Caco-2 (cell line): ENCODE measurements at regions not wholly inside any gene's neighbourhood (a gene's known extent, or its start where the extent isn't known, plus 50 kb on each side); places are given as distances from the start of the nearest gene placed in this dataset.

Source experiments
- BruUV-seq: library from RNA; stranded (reverse); fragments of 400-500 nt; replicated peaks from 2 replicates; lab custom pipeline; 2021; lab: Mats Ljungman, UMichigan
- CTCF ChIA-PET: fragments of 300-600 bp; sonication (Branson Sonifier 250); formaldehyde crosslinking; loops from one replicate; lab custom pipeline; 2022; ENCODE audit warnings: antibody characterized with exemption; lab: Charles Lee
- POLR2A ChIA-PET: fragments of 300-600 bp; sonication (Branson Sonifier 250); formaldehyde crosslinking; loops from one replicate; lab custom pipeline; 2022; ENCODE audit warnings: antibody characterized with exemption; lab: Charles Lee
- DNase-seq, 2 experiments: peaks; one replicate each; pipeline versions ENCODE4 v3.0.0 to v3.0.0-alpha.2; 2020 to 2022
- H3K27me3 ChIP-seq: replicated peaks from 2 replicates; pipeline ENCODE4 v1.6.0; 2011; ENCODE audit warnings: low read length; ENCODE audit not compliant: control insufficient read depth, insufficient read depth
- H3K36me3 ChIP-seq: 2 replicates; pipeline ENCODE4 v1.5.1; 2011; ENCODE audit warnings: low read length; ENCODE audit not compliant: control insufficient read depth, insufficient read depth
- H3K4me1 ChIP-seq: fragments of 250-450 bp; sonication (Bioruptor Pico); 2 replicates; pipeline ENCODE4 v1.5.1; 2020; ENCODE audit warnings: mild to moderate bottlenecking
- H3K4me3 ChIP-seq: 2 replicates; pipeline ENCODE4 v1.5.1; 2011; ENCODE audit warnings: low read depth, mild to moderate bottlenecking, control low read depth, low read length
- H3K9me3 ChIP-seq: fragments of 250-450 bp; sonication (Bioruptor Pico); 2 replicates; pipeline ENCODE4 v1.5.1; 2020; ENCODE audit warnings: mild to moderate bottlenecking, moderate library complexity
- H3K27ac Mint-ChIP-seq: one replicate; pipeline ENCODE4 v1.8.0; 2022; ENCODE audit warnings: mixed read lengths; ENCODE audit not compliant: unreplicated experiment
- H3K27me3 Mint-ChIP-seq: one replicate; pipeline ENCODE4 v1.8.0; 2022; ENCODE audit warnings: mixed read lengths; ENCODE audit not compliant: insufficient read depth, unreplicated experiment
- H3K36me3 Mint-ChIP-seq: one replicate; pipeline ENCODE4 v1.8.0; 2022; ENCODE audit warnings: mild to moderate bottlenecking, mixed read lengths; ENCODE audit not compliant: insufficient read depth, unreplicated experiment
- H3K4me1 Mint-ChIP-seq: one replicate; pipeline ENCODE4 v1.8.0; 2022; ENCODE audit warnings: low read depth, mixed read lengths; ENCODE audit not compliant: unreplicated experiment
- H3K4me3 Mint-ChIP-seq: one replicate; pipeline ENCODE4 v1.8.0; 2022; ENCODE audit warnings: mild to moderate bottlenecking, moderate library complexity, mixed read lengths; ENCODE audit not compliant: unreplicated experiment
- H3K9me3 Mint-ChIP-seq: one replicate; pipeline ENCODE4 v1.8.0; 2022; ENCODE audit warnings: mixed read lengths; ENCODE audit not compliant: unreplicated experiment
- CTCF ChIP-seq, 2 experiments: fragments of 200-600 bp in 1 of 2; IDR thresholded peaks; 1 replicate in 1 of 2; 2 replicates in 1 of 2; pipeline versions ENCODE4 v1.5.1 to v1.8.0; 2011 to 2022; ENCODE audit warnings: antibody characterized with exemption in 1 of 2, control low read depth in 1 of 2, inconsistent platforms in 1 of 2, low read depth in 1 of 2, low read length in 1 of 2, mild to moderate bottlenecking in 1 of 2, moderate library complexity in 1 of 2; ENCODE audit not compliant: insufficient read depth in 1 of 2, severe bottlenecking in 1 of 2, unreplicated experiment in 1 of 2
- intact Hi-C: fragments of 100-400 bp; cut with micrococcal nuclease; formaldehyde crosslinking; loops from one replicate; pipeline ENCODE4 v1.10.0; 2022; ENCODE audit not compliant: unreplicated experiment

- Histone ChIP-seq H3K9me3 (no peaks in the 10 kb centered on the region), H3K27me3 (no peaks in the 10 kb centered on the region), H3K4me1 (no peaks in the 10 kb centered on the region), H3K36me3 (no peaks in the 10 kb centered on the region), H3K4me3 (no peak overlapping the region)
- Mint-ChIP-seq H3K27me3 (no peaks in the 10 kb centered on the region), H3K4me1 (no peaks in the 10 kb centered on the region), H3K27ac (no peak overlapping the region), H3K4me3 (no peak overlapping the region), H3K9me3 (no peaks in the 10 kb centered on the region), H3K36me3 (no peaks in the 10 kb centered on the region)
- BruUV-seq: no TSS peak
- ChIA-PET CTCF (no interaction called here), POLR2A (no interaction called here)
- no peak for TF ChIP-seq CTCF (IDR thresholded peaks at IDR 0.05; ENCODE audit: insufficient read depth in 1 of 2, low read depth in 1 of 2, low read length in 1 of 2, severe bottlenecking in 1 of 2, unreplicated experiment in 1 of 2)
- DNase-seq: no peak
- intact Hi-C loops: no loop called here
Observed at GRCh38 chr14:101250948-101251811, 310.1 kb upstream of the DIO3 start.

- intact Hi-C loops: no loop called here
- no peak for DNase-seq
- H3K27me3 Mint-ChIP-seq: no peaks in the 10 kb centered on the region
Observed at GRCh38 chr14:101251812-101252442, 309.4 kb upstream of the DIO3 start.

More at GRCh38 chr14:101251812-101252442, 309.4 kb upstream of the DIO3 start:
- H3K4me3 Mint-ChIP-seq: no peak overlapping the region
- H3K27ac Mint-ChIP-seq: no peak overlapping the region
- no peak for TF ChIP-seq CTCF (IDR thresholded peaks at IDR 0.05; ENCODE audit: insufficient read depth in 1 of 2, low read depth in 1 of 2, low read length in 1 of 2, severe bottlenecking in 1 of 2, unreplicated experiment in 1 of 2)
- Histone ChIP-seq H3K9me3 (no peaks in the 10 kb centered on the region), H3K36me3 (no peaks in the 10 kb centered on the region), H3K4me1 (no peaks in the 10 kb centered on the region), H3K27me3 (no peaks in the 10 kb centered on the region), H3K4me3 (no peak overlapping the region)
- BruUV-seq: no TSS peak
- no peaks in the 10 kb centered on the region for H3K36me3 Mint-ChIP-seq
- CTCF ChIA-PET: no interaction called here
- H3K9me3 Mint-ChIP-seq: no peaks in the 10 kb centered on the region
- POLR2A ChIA-PET: no interaction called here
- no peaks in the 10 kb centered on the region for H3K4me1 Mint-ChIP-seq
